Lower leg skin (tissue), 3 donors: ENCODE measurements at regions not wholly inside any gene's neighbourhood (a gene's known extent, or its start where the extent isn't known, plus 50 kb on each side); places are given as distances from the start of the nearest gene placed in this dataset.

Experiments used
- CTCF ChIP-seq, 3 donors: fragments of 450-650 bp; IDR thresholded peaks; one replicate each; pipeline ENCODE4 v1.5.1; 2016; ENCODE audit warnings: antibody characterized with exemption in 3 of 3, mild to moderate bottlenecking in 3 of 3, moderate library complexity in 2 of 3
- POLR2A ChIP-seq, 2 donors: fragments of 450-650 bp; IDR thresholded peaks; one replicate each; pipeline ENCODE4 v1.6.1; 2016 to 2017; ENCODE audit warnings: antibody characterized with exemption in 2 of 2, mild to moderate bottlenecking in 1 of 2, moderate library complexity in 1 of 2

GRCh38 chr6:150658421-150658820, 58.7 kb downstream of the PLEKHG1 start:
- no peak for TF ChIP-seq POLR2A (IDR thresholded peaks at IDR 0.05)
- no peak for TF ChIP-seq CTCF (IDR thresholded peaks at IDR 0.05)
